H1 (cell line): ENCODE measurements at regions not wholly inside any gene's neighbourhood (a gene's known extent, or its start where the extent isn't known, plus 50 kb on each side); places are given as distances from the start of the nearest gene placed in this dataset.

Experiments used
- CHD7 ChIP-seq: fragments of 300-600 bp; sonication (generic); IDR thresholded peaks from 2 replicates; pipeline ENCODE4 v1.7.1; 2012; ENCODE audit warnings: low read length, moderate library complexity, mild to moderate bottlenecking, inconsistent platforms; ENCODE audit not compliant: insufficient replicate concordance
- HDAC2 ChIP-seq, 2 experiments: fragments of 300-600 bp in 1 of 2; sonication (generic) in 1 of 2; IDR thresholded peaks; 2 replicates each; pipeline ENCODE4 v1.6.1; 2011 to 2012; ENCODE audit warnings: low read depth in 2 of 2, low read length in 2 of 2, mild to moderate bottlenecking in 2 of 2, moderate library complexity in 2 of 2, borderline replicate concordance in 1 of 2, inconsistent platforms in 1 of 2
- JUN ChIP-seq: IDR thresholded peaks from 2 replicates; pipeline ENCODE4 v1.6.1; 2011; ENCODE audit warnings: low read depth, mild to moderate bottlenecking, improper control_type of control experiment, low read length
- RNF2 ChIP-seq: fragments of 200-900, 300-1000 bp; sonication (generic); IDR thresholded peaks from 2 replicates; pipeline ENCODE4 v1.7.1; 2016; ENCODE audit warnings: borderline replicate concordance, low read depth, mild to moderate bottlenecking, antibody characterized with exemption, low read length; ENCODE audit not compliant: poor library complexity, severe bottlenecking; ENCODE audit errors: missing control alignments

- TF ChIP-seq CHD7 (no peak), RNF2 (no peak), JUN (no peak), HDAC2 (IDR thresholded peaks at IDR 0.05; ENCODE audit: borderline replicate concordance in 1 of 2, low read depth in 2 of 2, low read length in 2 of 2) (no peak)
These were observed 206.3 kb downstream of the ARL6IP6 start (continued) for GRCh38 chr2:152924722-152925121.
